HCT116 (cell line): ENCODE measurements at regions not wholly inside any gene's neighbourhood (a gene's known extent, or its start where the extent isn't known, plus 50 kb on each side); places are given as distances from the start of the nearest gene placed in this dataset.

ENCODE experiments used
- ATAC-seq: fragments of 200-7000 bp; cut with Tn5 transposase; 2 replicates; pipeline ENCODE4 v1.9.1; 2020; ENCODE audit warnings: mild to moderate bottlenecking, moderate library complexity
- BruUV-seq: library from RNA; stranded (reverse); fragments of 400-500 nt; replicated peaks from 2 replicates; lab custom pipeline; 2021; lab: Mats Ljungman, UMichigan
- CTCF ChIA-PET: fragments of 300-600 bp; sonication (Branson Sonifier 250); formaldehyde crosslinking; loops from one replicate; lab custom pipeline; 2021; ENCODE audit warnings: antibody characterized with exemption; lab: Charles Lee
- POLR2A ChIA-PET: fragments of 300-600, 350-600 bp; sonication (Branson Sonifier 250); formaldehyde crosslinking; loops from one replicate; lab custom pipeline; 2021; ENCODE audit warnings: antibody characterized with exemption; lab: Charles Lee
- RAD21 ChIA-PET, 2 experiments: fragments of 300-600 bp; sonication (Branson Sonifier 250); formaldehyde crosslinking; loops; one replicate each; lab custom pipeline; 2023; ENCODE audit warnings: low total read pairs in 2 of 2; ENCODE audit not compliant: uncharacterized antibody in 2 of 2, unreplicated experiment in 2 of 2, low non-redundant PET in 1 of 2; lab: Charles Lee
- DNase-seq: peaks from one replicate; pipeline ENCODE4 v3.0.0-alpha.2; 2010; ENCODE audit warnings: low read depth, low spot score
- H2AFZ ChIP-seq: fragments of 200-600 bp; shearing (Covaris generic), sonication (generic); 2 replicates; pipeline ENCODE4 v1.6.1; 2017; ENCODE audit warnings: low read depth, mixed run types, mixed read lengths, antibody characterized with exemption, low read length; ENCODE audit not compliant: poor library complexity, severe bottlenecking
- H3K27ac ChIP-seq: 2 replicates; pipeline ENCODE4 v1.5.1; 2012; ENCODE audit warnings: low read depth, low read length
- H3K27me3 ChIP-seq: fragments of 200-600 bp; sonication (generic); 2 replicates; pipeline ENCODE4 v1.6.1; 2016; ENCODE audit warnings: mixed run types, low read length, mixed read lengths; ENCODE audit not compliant: insufficient read depth
- H3K36me3 ChIP-seq, 2 experiments: fragments of 200-500 bp in 1 of 2; fragments of 200-600 bp in 1 of 2; sonication (Bioruptor generic) in 1 of 2; sonication (generic) in 1 of 2; 2 replicates each; pipeline versions ENCODE4 v1.5.1 to v1.6.1; 2014 to 2016; ENCODE audit warnings: low read length in 2 of 2, inconsistent platforms in 1 of 2, mixed read lengths in 1 of 2, mixed run types in 1 of 2; ENCODE audit not compliant: insufficient read depth in 2 of 2, control insufficient read depth in 1 of 2
- H3K4me1 ChIP-seq, 2 experiments: fragments of 200-600 bp in 1 of 2; sonication (generic) in 1 of 2; 2 replicates each; pipeline versions ENCODE4 v1.5.1 to v1.6.1; 2012 to 2017; ENCODE audit warnings: low read length in 2 of 2, inconsistent platforms in 1 of 2, mild to moderate bottlenecking in 1 of 2, mixed read lengths in 1 of 2, mixed run types in 1 of 2, moderate library complexity in 1 of 2; ENCODE audit not compliant: insufficient read depth in 2 of 2, control insufficient read depth in 1 of 2
- H3K4me2 ChIP-seq: fragments of 200-600 bp; sonication (generic); 2 replicates; pipeline ENCODE4 v1.6.1; 2017; ENCODE audit warnings: mixed run types, low read length, mixed read lengths
- H3K4me3 ChIP-seq, 2 experiments: fragments of 200-600 bp in 1 of 2; sonication (generic) in 1 of 2; replicated peaks in 1 of 2; 2 replicates each; pipeline ENCODE4 v1.5.1; 2011 to 2016; ENCODE audit warnings: low read length in 2 of 2, control low read depth in 1 of 2, low read depth in 1 of 2, mild to moderate bottlenecking in 1 of 2, mixed read lengths in 1 of 2, mixed run types in 1 of 2
- H3K79me2 ChIP-seq: fragments of 200-600 bp; sonication (generic); 2 replicates; pipeline ENCODE4 v1.6.1; 2017; ENCODE audit warnings: mild to moderate bottlenecking, mixed run types, low read length, moderate library complexity, mixed read lengths; ENCODE audit not compliant: insufficient read depth
- H3K9ac ChIP-seq: fragments of 200-600 bp; sonication (generic); 2 replicates; pipeline ENCODE4 v1.6.1; 2016; ENCODE audit warnings: low read length, mixed read lengths
- H3K9me2 ChIP-seq: fragments of 200-600 bp; sonication (generic), shearing (Covaris generic); 2 replicates; pipeline ENCODE4 v1.6.1; 2017; ENCODE audit warnings: mixed run types, mild to moderate bottlenecking, moderate library complexity; ENCODE audit not compliant: insufficient read depth
- H3K9me3 ChIP-seq, 2 experiments: fragments of 200-500 bp in 1 of 2; fragments of 200-600 bp in 1 of 2; sonication (Bioruptor generic) in 1 of 2; sonication (generic) in 1 of 2; 2 replicates each; pipeline ENCODE4 v1.6.1; 2014 to 2017; ENCODE audit warnings: low read length in 2 of 2, mixed read lengths in 2 of 2, inconsistent platforms in 1 of 2, low read depth in 1 of 2, mild to moderate bottlenecking in 1 of 2, mixed run types in 1 of 2, moderate library complexity in 1 of 2; ENCODE audit not compliant: control insufficient read depth in 1 of 2, insufficient read depth in 1 of 2
- H4K20me1 ChIP-seq: fragments of 200-600 bp; sonication (generic), shearing (Covaris generic); 2 replicates; pipeline ENCODE4 v1.6.1; 2017; ENCODE audit warnings: mixed run types, mild to moderate bottlenecking, moderate library complexity; ENCODE audit not compliant: insufficient read depth
- ATF3 ChIP-seq: IDR thresholded peaks from 2 replicates; pipeline ENCODE4 v1.6.1; 2012
- CBX3 ChIP-seq: IDR thresholded peaks from 2 replicates; pipeline ENCODE4 v1.6.1; 2012; ENCODE audit warnings: low read depth
- CEBPB ChIP-seq: IDR thresholded peaks from 2 replicates; pipeline ENCODE4 v1.6.1; 2012; ENCODE audit warnings: low read depth
- EGR1 ChIP-seq: IDR thresholded peaks from 2 replicates; pipeline ENCODE4 v1.6.1; 2012; ENCODE audit warnings: low read depth
- ELF1 ChIP-seq: IDR thresholded peaks from 2 replicates; pipeline ENCODE4 v1.6.1; 2012; ENCODE audit warnings: low read depth, borderline replicate concordance
- EZH2phosphoT487 ChIP-seq: fragments of 200-600 bp; IDR thresholded peaks from 2 replicates; pipeline ENCODE4 v1.6.1; 2018; ENCODE audit warnings: antibody characterized with exemption, borderline replicate concordance
- FOSL1 ChIP-seq: IDR thresholded peaks from 2 replicates; pipeline ENCODE4 v1.6.1; 2012; ENCODE audit warnings: low read depth
- JUND ChIP-seq: IDR thresholded peaks from 2 replicates; pipeline ENCODE4 v1.6.1; 2012
- POLR2A ChIP-seq: IDR thresholded peaks from 2 replicates; pipeline ENCODE4 v1.7.0; 2011; ENCODE audit warnings: borderline replicate concordance; ENCODE audit not compliant: insufficient read depth, insufficient read length; ENCODE audit errors: extremely low read depth
- POLR2AphosphoS5 ChIP-seq: IDR thresholded peaks from 2 replicates; pipeline ENCODE4 v1.6.1; 2011; ENCODE audit warnings: mild to moderate bottlenecking, low read depth, low read length, moderate library complexity
- RAD21 ChIP-seq: IDR thresholded peaks from 2 replicates; pipeline ENCODE4 v1.6.1; 2012; ENCODE audit warnings: low read depth, mild to moderate bottlenecking
- SP1 ChIP-seq: IDR thresholded peaks from 2 replicates; pipeline ENCODE4 v1.6.1; 2012; ENCODE audit warnings: low read depth
- TCF7L2 ChIP-seq: IDR thresholded peaks from 2 replicates; pipeline ENCODE4 v1.7.0; 2011; ENCODE audit warnings: borderline replicate concordance, inconsistent platforms; ENCODE audit not compliant: insufficient read depth, insufficient read length; ENCODE audit errors: extremely low read depth
- YY1 ChIP-seq: IDR thresholded peaks from 2 replicates; pipeline ENCODE4 v1.6.1; 2011; ENCODE audit warnings: low read length, low read depth, moderate library complexity, mild to moderate bottlenecking; ENCODE audit not compliant: insufficient replicate concordance; ENCODE audit errors: extremely low read depth
- intact Hi-C: fragments of 100-400 bp; cut with micrococcal nuclease; formaldehyde crosslinking; loops from 2 replicates; pipeline ENCODE4 v1.10.0; 2022
- TF ChIP-seq, protein P1 (sequence below): IDR thresholded peaks from 2 replicates; pipeline ENCODE4 v1.6.1; 2012
- TF ChIP-seq, protein P2 (sequence below): IDR thresholded peaks from 2 replicates; pipeline ENCODE4 v1.6.1; 2012; ENCODE audit warnings: low read depth
- TF ChIP-seq, protein P3 (sequence below), 3 experiments: fragments of 200-600 bp in 1 of 3; sonication (generic) in 1 of 3; IDR thresholded peaks in 2 of 3; conservative IDR thresholded peaks in 1 of 3; 2 replicates each; pipeline ENCODE4 v1.5.1; 2012 to 2017; ENCODE audit warnings: low read depth in 2 of 3, low read length in 2 of 3, antibody characterized with exemption in 1 of 3, borderline replicate concordance in 1 of 3, control low read depth in 1 of 3, mild to moderate bottlenecking in 1 of 3, mixed read lengths in 1 of 3, mixed run types in 1 of 3, moderate library complexity in 1 of 3; ENCODE audit not compliant: insufficient read depth in 1 of 3
- TF ChIP-seq, protein P4 (sequence below): IDR thresholded peaks from 2 replicates; pipeline ENCODE4 v1.6.1; 2011; ENCODE audit warnings: mild to moderate bottlenecking, low read length, moderate library complexity; ENCODE audit not compliant: insufficient replicate concordance; ENCODE audit errors: extremely low read depth

GRCh38 chr3:81998139-81998755, 236.8 kb upstream of the GBE1 start:
- Histone ChIP-seq H3K9ac (no peak overlapping the region), H3K9me3 (no peaks in the 10 kb centered on the region), H3K79me2 (peaks cover under 1% of the 10 kb centered on the region; the same call in 1 of the 2 replicates), H3K27me3 (no peaks in the 10 kb centered on the region), H3K4me3 (no peak overlapping the region), H3K9me2 (no peaks in the 10 kb centered on the region), H4K20me1 (no peaks in the 10 kb centered on the region), H3K4me1 (peaks cover 13 to 20% of the 10 kb centered on the region in 2 experiments), H3K4me2 (no peak overlapping the region), H3K36me3 (no peaks in the 10 kb centered on the region), H3K27ac (no peak overlapping the region), H2AFZ (no peak overlapping the region)
- ChIA-PET CTCF (no interaction called here), RAD21 (no interaction called here), POLR2A (no interaction called here)
- TF ChIP-seq SP1 (no peak), EZH2phosphoT487 (no peak), EGR1 (no peak), YY1 (no peak), CEBPB (no peak), POLR2AphosphoS5 (no peak), CBX3 (no peak), ELF1 (no peak), ATF3 (no peak), JUND (no peak), TCF7L2 (no peak), FOSL1 (no peak), RAD21 (no peak), POLR2A (no peak)
- TF ChIP-seq, protein P1, sequence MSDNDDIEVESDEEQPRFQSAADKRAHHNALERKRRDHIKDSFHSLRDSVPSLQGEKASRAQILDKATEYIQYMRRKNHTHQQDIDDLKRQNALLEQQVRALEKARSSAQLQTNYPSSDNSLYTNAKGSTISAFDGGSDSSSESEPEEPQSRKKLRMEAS = no peak
- TF ChIP-seq, protein P2, sequence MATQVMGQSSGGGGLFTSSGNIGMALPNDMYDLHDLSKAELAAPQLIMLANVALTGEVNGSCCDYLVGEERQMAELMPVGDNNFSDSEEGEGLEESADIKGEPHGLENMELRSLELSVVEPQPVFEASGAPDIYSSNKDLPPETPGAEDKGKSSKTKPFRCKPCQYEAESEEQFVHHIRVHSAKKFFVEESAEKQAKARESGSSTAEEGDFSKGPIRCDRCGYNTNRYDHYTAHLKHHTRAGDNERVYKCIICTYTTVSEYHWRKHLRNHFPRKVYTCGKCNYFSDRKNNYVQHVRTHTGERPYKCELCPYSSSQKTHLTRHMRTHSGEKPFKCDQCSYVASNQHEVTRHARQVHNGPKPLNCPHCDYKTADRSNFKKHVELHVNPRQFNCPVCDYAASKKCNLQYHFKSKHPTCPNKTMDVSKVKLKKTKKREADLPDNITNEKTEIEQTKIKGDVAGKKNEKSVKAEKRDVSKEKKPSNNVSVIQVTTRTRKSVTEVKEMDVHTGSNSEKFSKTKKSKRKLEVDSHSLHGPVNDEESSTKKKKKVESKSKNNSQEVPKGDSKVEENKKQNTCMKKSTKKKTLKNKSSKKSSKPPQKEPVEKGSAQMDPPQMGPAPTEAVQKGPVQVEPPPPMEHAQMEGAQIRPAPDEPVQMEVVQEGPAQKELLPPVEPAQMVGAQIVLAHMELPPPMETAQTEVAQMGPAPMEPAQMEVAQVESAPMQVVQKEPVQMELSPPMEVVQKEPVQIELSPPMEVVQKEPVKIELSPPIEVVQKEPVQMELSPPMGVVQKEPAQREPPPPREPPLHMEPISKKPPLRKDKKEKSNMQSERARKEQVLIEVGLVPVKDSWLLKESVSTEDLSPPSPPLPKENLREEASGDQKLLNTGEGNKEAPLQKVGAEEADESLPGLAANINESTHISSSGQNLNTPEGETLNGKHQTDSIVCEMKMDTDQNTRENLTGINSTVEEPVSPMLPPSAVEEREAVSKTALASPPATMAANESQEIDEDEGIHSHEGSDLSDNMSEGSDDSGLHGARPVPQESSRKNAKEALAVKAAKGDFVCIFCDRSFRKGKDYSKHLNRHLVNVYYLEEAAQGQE = no peak
- TF ChIP-seq, protein P3, sequence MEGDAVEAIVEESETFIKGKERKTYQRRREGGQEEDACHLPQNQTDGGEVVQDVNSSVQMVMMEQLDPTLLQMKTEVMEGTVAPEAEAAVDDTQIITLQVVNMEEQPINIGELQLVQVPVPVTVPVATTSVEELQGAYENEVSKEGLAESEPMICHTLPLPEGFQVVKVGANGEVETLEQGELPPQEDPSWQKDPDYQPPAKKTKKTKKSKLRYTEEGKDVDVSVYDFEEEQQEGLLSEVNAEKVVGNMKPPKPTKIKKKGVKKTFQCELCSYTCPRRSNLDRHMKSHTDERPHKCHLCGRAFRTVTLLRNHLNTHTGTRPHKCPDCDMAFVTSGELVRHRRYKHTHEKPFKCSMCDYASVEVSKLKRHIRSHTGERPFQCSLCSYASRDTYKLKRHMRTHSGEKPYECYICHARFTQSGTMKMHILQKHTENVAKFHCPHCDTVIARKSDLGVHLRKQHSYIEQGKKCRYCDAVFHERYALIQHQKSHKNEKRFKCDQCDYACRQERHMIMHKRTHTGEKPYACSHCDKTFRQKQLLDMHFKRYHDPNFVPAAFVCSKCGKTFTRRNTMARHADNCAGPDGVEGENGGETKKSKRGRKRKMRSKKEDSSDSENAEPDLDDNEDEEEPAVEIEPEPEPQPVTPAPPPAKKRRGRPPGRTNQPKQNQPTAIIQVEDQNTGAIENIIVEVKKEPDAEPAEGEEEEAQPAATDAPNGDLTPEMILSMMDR (IDR thresholded peaks at IDR 0.05 in 2 of 3, conservative IDR thresholded peaks at IDR 0.05 in 1 of 3; ENCODE audit: borderline replicate concordance in 1 of 3, insufficient read depth in 1 of 3, low read depth in 2 of 3, low read length in 2 of 3) = no peak
- TF ChIP-seq, protein P4, sequence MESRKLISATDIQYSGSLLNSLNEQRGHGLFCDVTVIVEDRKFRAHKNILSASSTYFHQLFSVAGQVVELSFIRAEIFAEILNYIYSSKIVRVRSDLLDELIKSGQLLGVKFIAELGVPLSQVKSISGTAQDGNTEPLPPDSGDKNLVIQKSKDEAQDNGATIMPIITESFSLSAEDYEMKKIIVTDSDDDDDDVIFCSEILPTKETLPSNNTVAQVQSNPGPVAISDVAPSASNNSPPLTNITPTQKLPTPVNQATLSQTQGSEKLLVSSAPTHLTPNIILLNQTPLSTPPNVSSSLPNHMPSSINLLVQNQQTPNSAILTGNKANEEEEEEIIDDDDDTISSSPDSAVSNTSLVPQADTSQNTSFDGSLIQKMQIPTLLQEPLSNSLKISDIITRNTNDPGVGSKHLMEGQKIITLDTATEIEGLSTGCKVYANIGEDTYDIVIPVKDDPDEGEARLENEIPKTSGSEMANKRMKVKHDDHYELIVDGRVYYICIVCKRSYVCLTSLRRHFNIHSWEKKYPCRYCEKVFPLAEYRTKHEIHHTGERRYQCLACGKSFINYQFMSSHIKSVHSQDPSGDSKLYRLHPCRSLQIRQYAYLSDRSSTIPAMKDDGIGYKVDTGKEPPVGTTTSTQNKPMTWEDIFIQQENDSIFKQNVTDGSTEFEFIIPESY = no peak
- no peak for DNase-seq
- no peak for ATAC-seq
- intact Hi-C loops = no loop called here
- no TSS peak for BruUV-seq
